Esophagus squamous epithelium (tissue), 4 donors: ENCODE measurements at regions not wholly inside any gene's neighbourhood (a gene's known extent, or its start where the extent isn't known, plus 50 kb on each side); places are given as distances from the start of the nearest gene placed in this dataset.

Experiments
- CTCF ChIP-seq, 6 experiments: fragments of 450-650 bp in 4 of 6; fragments of 200-600 bp in 2 of 6; sonication (generic) in 2 of 6; IDR thresholded peaks; one replicate each; pipeline ENCODE4 v1.5.1; 2016 to 2019; ENCODE audit warnings: antibody characterized with exemption in 6 of 6, mild to moderate bottlenecking in 4 of 6, moderate library complexity in 4 of 6
- POLR2A ChIP-seq, 4 donors: fragments of 450-650 bp; IDR thresholded peaks; one replicate each; pipeline ENCODE4 v1.6.1; 2017; ENCODE audit warnings: antibody characterized with exemption in 4 of 4, mild to moderate bottlenecking in 4 of 4, moderate library complexity in 3 of 4

- TF ChIP-seq CTCF (IDR thresholded peaks at IDR 0.05) (no peak), POLR2A (IDR thresholded peaks at IDR 0.05) (no peak)
Observed at GRCh38 chr12:123061441-123062205, 81.1 kb downstream of the ARL6IP4 start.
